Hippocampal formation (tissue), 2 donors: ENCODE measurements at regions not wholly inside any gene's neighbourhood (a gene's known extent, or its start where the extent isn't known, plus 50 kb on each side); places are given as distances from the start of the nearest gene placed in this dataset.
"Not testable (repeated sequence)": the region's sequence is repeated elsewhere in the genome, so short reads cannot be mapped to it uniquely, and the experiment has no call there.

Source experiments
- DNase-seq, 2 donors: peaks; one replicate each; lab custom pipeline; 2025; lab: John Stamatoyannopoulos, UW

GRCh38 chr2:216775043-216775453 lies 79.7 kb upstream of the IGFBP5 start:
- DNase-seq = no peak

- DNase-seq = no peak
Measured at GRCh38 chr2:216774620-216775019, 79.3 kb upstream of the IGFBP5 start.

DNA sequence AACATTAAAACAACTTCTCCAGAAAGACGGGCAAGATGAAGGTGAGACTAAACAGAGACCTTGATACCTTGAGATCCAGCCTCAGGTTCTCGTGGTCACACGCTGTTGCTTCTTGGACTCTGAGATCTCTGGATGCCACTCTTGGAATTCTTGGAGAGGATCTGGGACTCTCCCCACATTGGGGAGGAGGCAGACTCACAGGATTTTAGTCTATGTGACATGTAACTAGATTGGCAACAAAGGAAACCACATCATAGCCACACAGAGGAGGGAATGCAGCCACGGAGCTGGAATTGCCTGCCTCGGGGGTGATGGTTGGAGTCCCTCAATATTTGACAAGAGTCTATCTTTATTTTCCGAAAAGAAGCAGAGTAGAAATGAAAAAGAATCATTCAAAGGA lies 78.8 kb upstream of the IGFBP5 start:
- DNase-seq = no peak

- no peak for DNase-seq
Measured at GRCh38 chr2:216773072-216773471, 77.7 kb upstream of the IGFBP5 start.

DNA sequence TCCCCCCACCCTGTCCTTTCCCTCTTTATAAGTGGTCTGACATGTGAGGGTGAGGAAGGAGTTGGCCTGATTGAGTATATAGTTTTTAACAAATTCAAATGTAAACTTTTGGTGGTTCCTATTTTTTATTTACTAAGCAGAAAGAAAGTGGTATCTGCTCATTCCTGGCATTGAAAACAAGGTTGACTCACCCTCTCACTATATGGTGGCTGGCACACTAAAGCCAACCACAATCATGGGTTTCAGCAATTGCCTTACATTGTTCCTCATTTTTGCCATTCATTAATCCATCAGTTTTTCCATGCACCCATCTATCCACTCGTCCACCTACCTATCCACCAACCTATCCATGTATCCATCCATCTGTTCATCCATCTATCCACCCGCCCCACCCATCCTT lies 75.4 kb upstream of the IGFBP5 start:
- DNase-seq = no peak

DNA sequence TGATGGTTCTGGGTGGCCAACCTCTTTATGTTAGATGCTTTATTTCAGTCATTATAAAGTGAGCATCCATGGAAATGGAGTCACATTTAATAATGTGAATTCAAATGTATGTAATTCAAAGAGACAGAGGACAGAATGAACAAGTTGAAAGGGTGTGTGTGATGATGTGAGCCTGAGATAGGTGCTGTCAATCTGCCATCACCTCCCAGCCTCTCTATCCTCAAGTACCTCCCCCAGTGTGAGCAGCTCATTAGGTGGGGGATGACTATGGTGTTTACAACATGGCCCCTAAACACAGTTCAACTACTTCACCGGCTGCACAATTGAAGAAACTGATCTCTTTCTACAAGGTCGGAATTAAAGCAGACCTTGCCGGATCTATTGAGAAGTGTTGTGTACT lies 74.7 kb upstream of the IGFBP5 start:
- DNase-seq = no peak

DNA sequence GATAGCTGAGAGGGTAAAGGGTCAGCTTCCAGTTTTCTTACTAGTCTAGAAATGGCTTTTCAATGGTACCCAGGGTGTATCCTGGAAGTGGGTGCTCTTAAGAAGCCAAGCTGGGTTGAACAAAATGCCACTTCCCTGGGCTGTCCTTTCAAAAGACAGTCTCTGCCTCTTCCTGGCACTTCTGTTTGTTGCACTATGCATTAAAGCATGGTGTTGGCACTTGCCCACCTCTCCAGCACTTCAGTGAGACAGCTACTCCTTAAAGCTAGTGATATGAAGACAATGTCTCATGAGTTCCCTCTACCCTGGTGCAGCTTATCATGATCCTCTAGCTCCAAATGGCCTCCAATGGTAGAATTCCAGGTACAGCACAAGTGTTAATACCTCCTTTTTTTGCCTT lies 74.3 kb upstream of the IGFBP5 start:
- no peak for DNase-seq

- DNase-seq = no peak
Measured at GRCh38 chr2:216768908-216769411, 73.6 kb upstream of the IGFBP5 start.

- DNase-seq = no peak
Measured at GRCh38 chr2:216765761-216766262, 70.5 kb upstream of the IGFBP5 start.

GRCh38 chr2:216763396-216763795 lies 68.0 kb upstream of the IGFBP5 start:
- no peak for DNase-seq

DNA sequence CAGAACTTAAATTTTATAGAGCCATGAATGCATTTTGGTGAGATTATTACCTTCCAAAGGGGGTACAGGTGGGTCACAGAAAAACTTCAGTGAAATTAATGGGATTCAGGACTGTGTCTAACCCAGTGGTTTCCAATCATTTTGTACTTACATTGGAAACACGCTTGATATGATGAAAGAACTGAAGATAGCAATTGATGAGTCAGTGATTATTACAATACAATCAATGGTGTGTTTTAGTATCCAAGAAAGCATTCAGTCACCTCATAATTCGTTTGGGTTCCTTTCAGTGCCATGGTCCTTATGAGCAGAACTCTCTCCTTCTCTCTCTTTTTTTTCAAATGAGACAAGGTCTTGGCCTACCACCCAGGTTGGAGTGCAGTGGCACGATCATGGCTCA lies 66.5 kb upstream of the IGFBP5 start:
- no peak for DNase-seq

DNA sequence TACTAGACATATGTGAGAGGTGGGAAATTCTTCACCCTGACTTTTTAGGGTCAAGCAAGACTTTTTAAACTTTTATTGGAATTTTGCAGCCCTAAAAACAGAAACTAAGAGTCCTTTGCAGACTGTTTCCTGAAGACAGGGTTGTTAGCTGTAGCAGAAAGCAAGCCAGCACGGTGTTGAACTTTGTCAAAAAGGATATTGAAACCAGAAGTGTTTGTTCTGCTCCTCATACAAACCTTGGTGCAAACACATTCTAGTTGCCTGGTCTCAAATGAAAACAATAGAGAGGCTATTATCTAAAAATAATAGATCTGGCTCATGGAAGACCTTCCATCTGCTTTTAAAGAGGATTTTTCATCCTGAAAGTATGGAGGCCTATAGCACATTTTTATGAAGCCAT lies 65.8 kb upstream of the IGFBP5 start:
- DNase-seq = no peak

DNA sequence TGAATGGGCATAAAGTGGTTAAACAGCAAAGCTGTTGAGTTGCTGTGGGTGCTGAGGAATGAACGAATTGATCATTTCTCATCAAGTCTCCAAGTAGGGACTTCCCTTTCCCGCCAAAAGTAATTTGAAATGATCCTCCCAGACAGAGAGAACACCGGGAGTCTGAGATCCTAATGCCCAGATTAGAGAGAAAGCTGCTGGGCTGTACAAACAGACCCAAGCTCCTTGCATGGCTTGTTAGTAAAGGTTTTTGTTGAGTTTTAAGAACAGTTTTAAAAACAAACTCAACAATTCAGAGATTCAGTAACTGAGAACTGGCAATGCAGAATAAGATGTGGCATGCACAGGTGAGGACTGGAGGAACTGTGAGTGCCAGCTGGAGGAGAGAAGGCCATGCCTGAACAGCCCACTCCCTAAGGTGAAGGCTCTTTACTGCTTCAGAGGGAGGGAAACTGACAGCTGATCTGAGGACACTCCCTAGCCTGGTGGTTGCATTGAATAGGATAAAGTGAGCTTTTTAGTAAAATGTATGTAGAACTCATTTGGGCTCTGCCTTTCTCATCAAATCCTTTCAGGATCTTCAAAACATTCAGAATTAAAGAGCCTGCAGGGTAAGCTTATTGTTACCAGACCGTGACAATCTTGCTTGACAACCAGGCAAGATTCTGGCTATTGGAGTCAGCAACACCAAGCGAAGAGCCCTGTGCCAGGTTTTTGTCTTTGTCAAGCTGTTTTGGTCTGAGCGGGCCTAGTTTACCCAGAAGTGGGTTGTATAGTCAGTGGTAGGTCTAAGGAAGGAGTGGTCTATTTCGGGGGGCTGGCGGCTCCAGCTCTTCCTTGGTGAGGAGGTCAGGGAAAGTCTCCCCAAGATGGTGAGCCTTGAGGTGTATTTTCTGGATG lies 63.2 kb upstream of the IGFBP5 start:
- DNase-seq = no peak

- DNase-seq = no peak
Measured at GRCh38 chr2:216757532-216757931, 62.2 kb upstream of the IGFBP5 start.

GRCh38 chr2:216756435-216756834 lies 61.1 kb upstream of the IGFBP5 start:
- no peak for DNase-seq

- no peak for DNase-seq
Measured at GRCh38 chr2:216754812-216755211, 59.5 kb upstream of the IGFBP5 start.

DNA sequence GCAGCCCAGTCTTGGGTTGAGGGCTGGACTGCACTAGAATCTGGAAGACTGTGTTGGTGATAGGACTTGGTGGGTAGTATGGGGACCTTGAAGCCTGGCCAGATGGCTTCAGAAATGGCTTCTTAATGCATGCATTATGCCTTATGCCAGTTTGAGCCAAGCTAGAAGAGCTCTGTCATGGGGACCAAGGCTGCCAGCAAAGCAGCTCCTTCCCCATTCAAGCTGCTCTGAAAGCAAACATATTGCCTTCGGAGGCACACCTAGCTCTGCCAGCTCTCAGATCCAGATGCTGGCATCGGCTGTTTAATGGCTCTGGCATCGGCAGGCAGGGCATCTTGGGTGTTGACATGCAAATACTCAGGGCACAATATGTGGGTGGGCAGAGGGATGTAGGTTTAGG lies 59.0 kb upstream of the IGFBP5 start:
- DNase-seq = no peak

DNA sequence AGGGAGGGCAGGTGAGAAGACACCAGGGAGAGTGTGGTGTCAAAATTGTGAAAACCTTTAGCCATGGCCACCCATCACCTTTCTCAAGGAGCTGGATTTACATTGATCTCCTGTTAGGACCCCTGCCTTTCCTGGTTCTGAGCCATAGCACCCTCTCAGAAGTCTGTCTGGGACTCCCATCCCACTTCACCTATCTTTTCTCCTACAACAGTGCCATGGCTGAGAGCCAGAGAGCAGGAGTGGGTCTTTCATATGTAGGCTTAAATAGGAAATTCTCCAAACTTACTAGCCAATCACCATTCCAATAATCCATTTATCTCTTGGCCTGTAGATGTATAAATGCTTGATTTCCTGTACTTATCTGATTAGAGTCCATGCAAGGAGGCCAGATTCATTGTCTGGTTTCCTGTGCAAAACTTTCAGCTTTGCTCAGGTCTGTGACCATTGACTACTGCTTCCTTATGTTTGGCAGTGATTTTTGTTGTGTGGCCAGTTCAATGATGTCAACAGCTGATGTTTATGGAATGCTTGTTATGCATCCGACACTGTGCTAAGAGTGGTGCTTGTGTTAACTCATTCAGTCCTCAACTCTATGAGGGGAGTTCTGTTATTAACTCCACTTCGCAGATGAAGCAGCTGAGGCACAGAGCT lies 57.6 kb upstream of the IGFBP5 start:
- DNase-seq = no peak

- not testable (repeated sequence) for DNase-seq
Measured at GRCh38 chr2:216750750-216751149, 55.4 kb upstream of the IGFBP5 start.

GRCh38 chr2:216746268-216746667 lies 50.9 kb upstream of the IGFBP5 start:
- not testable (repeated sequence) for DNase-seq

- no peak for DNase-seq
Measured at GRCh38 chr2:216745453-216745852, 50.1 kb upstream of the IGFBP5 start.
